HepG2 (cell line): ENCODE measurements at regions not wholly inside any gene's neighbourhood (a gene's known extent, or its start where the extent isn't known, plus 50 kb on each side); places are given as distances from the start of the nearest gene placed in this dataset.

Experiments used
- HDAC2 ChIP-seq: sonication (generic); formaldehyde crosslinking; IDR thresholded peaks from 2 replicates; pipeline ENCODE4 v1.4.0; 2020; ENCODE audit warnings: missing genetic modification reagents
- RBFOX2 ChIP-seq: fragments of 200-400 bp; formaldehyde crosslinking; IDR thresholded peaks from 2 replicates; pipeline ENCODE4 v1.6.1; 2017; ENCODE audit warnings: low read depth, mild to moderate bottlenecking, low read length
- TCF7 ChIP-seq: sonication (generic); IDR thresholded peaks from 2 replicates; pipeline ENCODE4 v1.6.1; 2016; ENCODE audit warnings: antibody characterized with exemption, low read depth
- ZNF432 ChIP-seq: sonication (generic); formaldehyde crosslinking; IDR thresholded peaks from 2 replicates; pipeline ENCODE4 v1.5.0; 2020; ENCODE audit warnings: missing genetic modification reagents, mild to moderate bottlenecking, borderline replicate concordance
- ZNF782 ChIP-seq: sonication (generic); formaldehyde crosslinking; IDR thresholded peaks from 2 replicates; pipeline ENCODE4 v1.4.0; 2020; ENCODE audit warnings: missing genetic modification reagents, mild to moderate bottlenecking, borderline replicate concordance
- TF ChIP-seq, protein P1 (sequence below): sonication (generic); formaldehyde crosslinking; conservative IDR thresholded peaks from 2 replicates; pipeline ENCODE4 v1.8.0; 2022; ENCODE audit warnings: low read depth, missing genetic modification reagents
- TF ChIP-seq, protein P2 (sequence below): sonication (generic); formaldehyde crosslinking; IDR thresholded peaks from 2 replicates; pipeline ENCODE4 v1.5.1; 2020; ENCODE audit warnings: mild to moderate bottlenecking, missing genetic modification reagents, borderline replicate concordance
- TF ChIP-seq, protein P3 (sequence below): IDR thresholded peaks from 2 replicates; pipeline ENCODE4 v1.6.1; 2012; ENCODE audit warnings: inconsistent platforms
- TF ChIP-seq, protein P4 (sequence below): sonication (generic); formaldehyde crosslinking; conservative IDR thresholded peaks from 2 replicates; pipeline ENCODE4 v1.8.0; 2022; ENCODE audit warnings: mild to moderate bottlenecking, moderate library complexity, missing genetic modification reagents
- TF ChIP-seq, protein P5 (sequence below), 2 experiments: sonication (generic) in 1 of 2; formaldehyde crosslinking in 1 of 2; IDR thresholded peaks; 2 replicates each; pipeline versions ENCODE4 v1.4.0 to v1.6.1; 2016 to 2020; ENCODE audit warnings: borderline replicate concordance in 1 of 2, low read depth in 1 of 2, mild to moderate bottlenecking in 1 of 2, missing genetic modification reagents in 1 of 2
- TF ChIP-seq, protein P6 (sequence below): fragments of 450-650 bp; IDR thresholded peaks from 2 replicates; pipeline ENCODE4 v1.6.1; 2017; ENCODE audit warnings: mild to moderate bottlenecking
- TF ChIP-seq, protein P7 (sequence below): sonication (generic); formaldehyde crosslinking; IDR thresholded peaks from 2 replicates; pipeline ENCODE4 v1.4.0; 2020; ENCODE audit warnings: missing genetic modification reagents, borderline replicate concordance

DNA sequence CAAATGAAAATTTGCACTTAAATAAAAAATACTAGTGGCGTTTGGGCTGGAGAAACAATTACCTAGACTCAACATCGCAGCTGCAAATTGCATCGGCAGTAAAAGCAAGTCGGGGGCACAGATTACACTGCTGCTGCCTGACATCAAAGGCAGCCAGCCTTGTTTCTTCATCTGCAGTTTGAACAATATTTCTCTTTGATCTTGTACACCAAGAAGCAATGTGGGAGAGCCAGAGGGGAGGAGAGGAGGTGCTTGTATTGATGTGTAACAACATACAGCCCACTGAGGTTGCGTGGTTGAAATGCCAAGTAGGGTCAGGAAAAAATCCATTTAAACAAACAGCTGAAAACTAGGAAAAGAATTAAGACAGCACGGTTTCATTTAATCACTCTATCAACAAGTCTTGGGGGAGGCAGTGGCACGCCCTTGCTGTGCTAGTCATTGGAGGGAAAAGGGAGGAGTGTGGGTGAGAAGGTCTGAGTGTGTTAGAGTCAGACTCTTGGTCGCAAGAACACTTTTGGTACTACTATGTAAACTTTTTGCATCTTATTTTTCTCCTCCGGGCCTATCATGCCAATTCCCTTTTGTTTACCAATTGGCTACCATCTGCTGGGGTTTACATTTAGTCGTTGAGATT, 456.5 kb downstream of the OMA1 start (continued):
- TF ChIP-seq HDAC2 (CRISPR knock-in tag) (peak; percentile 46; the same call in 1 of the 2 replicates), TCF7 (peak; percentile 94), RBFOX2 (no peak), ZNF782 (CRISPR knock-in tag) (no peak), ZNF432 (CRISPR knock-in tag) (no peak)
- TF ChIP-seq, protein P1, sequence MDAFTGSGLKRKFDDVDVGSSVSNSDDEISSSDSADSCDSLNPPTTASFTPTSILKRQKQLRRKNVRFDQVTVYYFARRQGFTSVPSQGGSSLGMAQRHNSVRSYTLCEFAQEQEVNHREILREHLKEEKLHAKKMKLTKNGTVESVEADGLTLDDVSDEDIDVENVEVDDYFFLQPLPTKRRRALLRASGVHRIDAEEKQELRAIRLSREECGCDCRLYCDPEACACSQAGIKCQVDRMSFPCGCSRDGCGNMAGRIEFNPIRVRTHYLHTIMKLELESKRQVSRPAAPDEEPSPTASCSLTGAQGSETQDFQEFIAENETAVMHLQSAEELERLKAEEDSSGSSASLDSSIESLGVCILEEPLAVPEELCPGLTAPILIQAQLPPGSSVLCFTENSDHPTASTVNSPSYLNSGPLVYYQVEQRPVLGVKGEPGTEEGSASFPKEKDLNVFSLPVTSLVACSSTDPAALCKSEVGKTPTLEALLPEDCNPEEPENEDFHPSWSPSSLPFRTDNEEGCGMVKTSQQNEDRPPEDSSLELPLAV (CRISPR knock-in tag): no peak
- TF ChIP-seq, protein P2, sequence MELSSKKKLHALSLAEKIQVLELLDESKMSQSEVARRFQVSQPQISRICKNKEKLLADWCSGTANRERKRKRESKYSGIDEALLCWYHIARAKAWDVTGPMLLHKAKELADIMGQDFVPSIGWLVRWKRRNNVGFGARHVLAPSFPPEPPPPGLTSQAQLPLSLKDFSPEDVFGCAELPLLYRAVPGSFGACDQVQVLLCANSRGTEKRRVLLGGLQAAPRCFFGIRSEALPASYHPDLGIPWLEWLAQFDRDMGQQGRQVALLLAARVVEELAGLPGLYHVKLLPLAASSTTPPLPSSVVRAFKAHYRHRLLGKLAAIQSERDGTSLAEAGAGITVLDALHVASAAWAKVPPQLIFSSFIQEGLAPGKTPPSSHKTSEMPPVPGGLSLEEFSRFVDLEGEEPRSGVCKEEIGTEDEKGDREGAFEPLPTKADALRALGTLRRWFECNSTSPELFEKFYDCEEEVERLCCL (CRISPR knock-in tag): no peak
- TF ChIP-seq, protein P3, sequence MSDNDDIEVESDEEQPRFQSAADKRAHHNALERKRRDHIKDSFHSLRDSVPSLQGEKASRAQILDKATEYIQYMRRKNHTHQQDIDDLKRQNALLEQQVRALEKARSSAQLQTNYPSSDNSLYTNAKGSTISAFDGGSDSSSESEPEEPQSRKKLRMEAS: 0 out of 2 replicates have a peak, but pooled peaks have one; percentile 32
- TF ChIP-seq, protein P4, sequence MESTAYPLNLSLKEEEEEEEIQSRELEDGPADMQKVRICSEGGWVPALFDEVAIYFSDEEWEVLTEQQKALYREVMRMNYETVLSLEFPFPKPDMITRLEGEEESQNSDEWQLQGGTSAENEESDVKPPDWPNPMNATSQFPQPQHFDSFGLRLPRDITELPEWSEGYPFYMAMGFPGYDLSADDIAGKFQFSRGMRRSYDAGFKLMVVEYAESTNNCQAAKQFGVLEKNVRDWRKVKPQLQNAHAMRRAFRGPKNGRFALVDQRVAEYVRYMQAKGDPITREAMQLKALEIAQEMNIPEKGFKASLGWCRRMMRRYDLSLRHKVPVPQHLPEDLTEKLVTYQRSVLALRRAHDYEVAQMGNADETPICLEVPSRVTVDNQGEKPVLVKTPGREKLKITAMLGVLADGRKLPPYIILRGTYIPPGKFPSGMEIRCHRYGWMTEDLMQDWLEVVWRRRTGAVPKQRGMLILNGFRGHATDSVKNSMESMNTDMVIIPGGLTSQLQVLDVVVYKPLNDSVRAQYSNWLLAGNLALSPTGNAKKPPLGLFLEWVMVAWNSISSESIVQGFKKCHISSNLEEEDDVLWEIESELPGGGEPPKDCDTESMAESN (CRISPR knock-in tag): no peak
- TF ChIP-seq, protein P5, sequence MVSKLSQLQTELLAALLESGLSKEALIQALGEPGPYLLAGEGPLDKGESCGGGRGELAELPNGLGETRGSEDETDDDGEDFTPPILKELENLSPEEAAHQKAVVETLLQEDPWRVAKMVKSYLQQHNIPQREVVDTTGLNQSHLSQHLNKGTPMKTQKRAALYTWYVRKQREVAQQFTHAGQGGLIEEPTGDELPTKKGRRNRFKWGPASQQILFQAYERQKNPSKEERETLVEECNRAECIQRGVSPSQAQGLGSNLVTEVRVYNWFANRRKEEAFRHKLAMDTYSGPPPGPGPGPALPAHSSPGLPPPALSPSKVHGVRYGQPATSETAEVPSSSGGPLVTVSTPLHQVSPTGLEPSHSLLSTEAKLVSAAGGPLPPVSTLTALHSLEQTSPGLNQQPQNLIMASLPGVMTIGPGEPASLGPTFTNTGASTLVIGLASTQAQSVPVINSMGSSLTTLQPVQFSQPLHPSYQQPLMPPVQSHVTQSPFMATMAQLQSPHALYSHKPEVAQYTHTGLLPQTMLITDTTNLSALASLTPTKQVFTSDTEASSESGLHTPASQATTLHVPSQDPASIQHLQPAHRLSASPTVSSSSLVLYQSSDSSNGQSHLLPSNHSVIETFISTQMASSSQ (IDR thresholded peaks at IDR 0.05; ENCODE audit: low read depth): no peak
- TF ChIP-seq, protein P5 (CRISPR knock-in tag; IDR thresholded peaks at IDR 0.05; ENCODE audit: borderline replicate concordance): no peak
- TF ChIP-seq, protein P6, sequence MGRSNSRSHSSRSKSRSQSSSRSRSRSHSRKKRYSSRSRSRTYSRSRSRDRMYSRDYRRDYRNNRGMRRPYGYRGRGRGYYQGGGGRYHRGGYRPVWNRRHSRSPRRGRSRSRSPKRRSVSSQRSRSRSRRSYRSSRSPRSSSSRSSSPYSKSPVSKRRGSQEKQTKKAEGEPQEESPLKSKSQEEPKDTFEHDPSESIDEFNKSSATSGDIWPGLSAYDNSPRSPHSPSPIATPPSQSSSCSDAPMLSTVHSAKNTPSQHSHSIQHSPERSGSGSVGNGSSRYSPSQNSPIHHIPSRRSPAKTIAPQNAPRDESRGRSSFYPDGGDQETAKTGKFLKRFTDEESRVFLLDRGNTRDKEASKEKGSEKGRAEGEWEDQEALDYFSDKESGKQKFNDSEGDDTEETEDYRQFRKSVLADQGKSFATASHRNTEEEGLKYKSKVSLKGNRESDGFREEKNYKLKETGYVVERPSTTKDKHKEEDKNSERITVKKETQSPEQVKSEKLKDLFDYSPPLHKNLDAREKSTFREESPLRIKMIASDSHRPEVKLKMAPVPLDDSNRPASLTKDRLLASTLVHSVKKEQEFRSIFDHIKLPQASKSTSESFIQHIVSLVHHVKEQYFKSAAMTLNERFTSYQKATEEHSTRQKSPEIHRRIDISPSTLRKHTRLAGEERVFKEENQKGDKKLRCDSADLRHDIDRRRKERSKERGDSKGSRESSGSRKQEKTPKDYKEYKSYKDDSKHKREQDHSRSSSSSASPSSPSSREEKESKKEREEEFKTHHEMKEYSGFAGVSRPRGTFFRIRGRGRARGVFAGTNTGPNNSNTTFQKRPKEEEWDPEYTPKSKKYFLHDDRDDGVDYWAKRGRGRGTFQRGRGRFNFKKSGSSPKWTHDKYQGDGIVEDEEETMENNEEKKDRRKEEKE: no peak
- TF ChIP-seq, protein P7, sequence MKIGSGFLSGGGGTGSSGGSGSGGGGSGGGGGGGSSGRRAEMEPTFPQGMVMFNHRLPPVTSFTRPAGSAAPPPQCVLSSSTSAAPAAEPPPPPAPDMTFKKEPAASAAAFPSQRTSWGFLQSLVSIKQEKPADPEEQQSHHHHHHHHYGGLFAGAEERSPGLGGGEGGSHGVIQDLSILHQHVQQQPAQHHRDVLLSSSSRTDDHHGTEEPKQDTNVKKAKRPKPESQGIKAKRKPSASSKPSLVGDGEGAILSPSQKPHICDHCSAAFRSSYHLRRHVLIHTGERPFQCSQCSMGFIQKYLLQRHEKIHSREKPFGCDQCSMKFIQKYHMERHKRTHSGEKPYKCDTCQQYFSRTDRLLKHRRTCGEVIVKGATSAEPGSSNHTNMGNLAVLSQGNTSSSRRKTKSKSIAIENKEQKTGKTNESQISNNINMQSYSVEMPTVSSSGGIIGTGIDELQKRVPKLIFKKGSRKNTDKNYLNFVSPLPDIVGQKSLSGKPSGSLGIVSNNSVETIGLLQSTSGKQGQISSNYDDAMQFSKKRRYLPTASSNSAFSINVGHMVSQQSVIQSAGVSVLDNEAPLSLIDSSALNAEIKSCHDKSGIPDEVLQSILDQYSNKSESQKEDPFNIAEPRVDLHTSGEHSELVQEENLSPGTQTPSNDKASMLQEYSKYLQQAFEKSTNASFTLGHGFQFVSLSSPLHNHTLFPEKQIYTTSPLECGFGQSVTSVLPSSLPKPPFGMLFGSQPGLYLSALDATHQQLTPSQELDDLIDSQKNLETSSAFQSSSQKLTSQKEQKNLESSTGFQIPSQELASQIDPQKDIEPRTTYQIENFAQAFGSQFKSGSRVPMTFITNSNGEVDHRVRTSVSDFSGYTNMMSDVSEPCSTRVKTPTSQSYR (CRISPR knock-in tag): 0 out of 2 replicates have a peak, but pooled peaks have one; percentile 18
